GM23338 (cell line): ENCODE measurements at regions not wholly inside any gene's neighbourhood (a gene's known extent, or its start where the extent isn't known, plus 50 kb on each side); places are given as distances from the start of the nearest gene placed in this dataset.

Source experiments
- ATAC-seq: fragments of 200-7000 bp; cut with Tn5 transposase; 3 replicates; pipeline ENCODE4 v1.9.1; 2020
- DNase-seq: peaks from one replicate; pipeline ENCODE4 v3.0.0-alpha.2; 2015; ENCODE audit warnings: low spot score
- H2AFZ ChIP-seq: fragments of 200-600 bp; sonication (generic); 2 replicates; pipeline ENCODE4 v1.8.0; 2016; ENCODE audit warnings: antibody characterized with exemption, mild to moderate bottlenecking, moderate library complexity
- H3F3A ChIP-seq: fragments of 200-600 bp; sonication (generic); replicated peaks from 2 replicates; pipeline ENCODE4 v1.8.0; 2017; ENCODE audit warnings: antibody characterized with exemption, mixed run types, low read depth
- H3K27ac ChIP-seq: fragments of 200-600 bp; sonication (generic); 2 replicates; pipeline ENCODE4 v1.6.1; 2016; ENCODE audit warnings: low read depth
- H3K27me3 ChIP-seq: fragments of 200-600 bp; sonication (generic); 2 replicates; pipeline ENCODE4 v1.8.0; 2016; ENCODE audit warnings: mild to moderate bottlenecking, mixed run types, moderate library complexity; ENCODE audit not compliant: insufficient read depth
- H3K36me3 ChIP-seq: fragments of 200-600 bp; sonication (generic); 2 replicates; pipeline ENCODE4 v1.8.0; 2016; ENCODE audit warnings: mild to moderate bottlenecking; ENCODE audit not compliant: insufficient read depth
- H3K4me1 ChIP-seq: fragments of 200-600 bp; sonication (generic); 2 replicates; pipeline ENCODE4 v1.8.0; 2016; ENCODE audit warnings: mild to moderate bottlenecking, moderate library complexity; ENCODE audit not compliant: insufficient read depth
- H3K4me2 ChIP-seq: fragments of 200-600 bp; sonication (generic); 2 replicates; pipeline ENCODE4 v1.7.1; 2017; ENCODE audit warnings: mixed run types
- H3K4me3 ChIP-seq: fragments of 200-600 bp; sonication (generic); 2 replicates; pipeline ENCODE4 v1.6.1; 2016; ENCODE audit warnings: mixed run types
- H3K79me2 ChIP-seq: fragments of 200-600 bp; sonication (generic); replicated peaks from 2 replicates; pipeline ENCODE4 v1.8.0; 2017; ENCODE audit warnings: mild to moderate bottlenecking; ENCODE audit not compliant: insufficient read depth
- H3K9me2 ChIP-seq: fragments of 200-600 bp; sonication (generic); 2 replicates; pipeline ENCODE4 v1.8.0; 2017; ENCODE audit not compliant: insufficient read depth
- H4K20me1 ChIP-seq: fragments of 200-600 bp; sonication (generic); replicated peaks from 2 replicates; pipeline ENCODE4 v1.8.0; 2017; ENCODE audit warnings: mild to moderate bottlenecking; ENCODE audit not compliant: insufficient read depth
- H3K27ac Mint-ChIP-seq: 2 replicates; pipeline ENCODE4 v1.8.0; 2020; ENCODE audit warnings: inconsistent platforms, mild to moderate bottlenecking, moderate library complexity, mixed read lengths
- H3K27me3 Mint-ChIP-seq: 3 replicates; pipeline ENCODE4 v1.8.0; 2022; ENCODE audit warnings: low read depth, mild to moderate bottlenecking, moderate library complexity, mixed read lengths, inconsistent platforms; ENCODE audit not compliant: insufficient read depth, poor library complexity
- H3K36me3 Mint-ChIP-seq: 3 replicates; pipeline ENCODE4 v1.8.0; 2021; ENCODE audit warnings: low read depth, mild to moderate bottlenecking, inconsistent platforms, moderate library complexity, mixed read lengths
- H3K4me1 Mint-ChIP-seq: 3 replicates; pipeline ENCODE4 v1.8.0; 2020; ENCODE audit warnings: mild to moderate bottlenecking, inconsistent platforms, mixed read lengths
- H3K4me3 Mint-ChIP-seq: 3 replicates; pipeline ENCODE4 v1.8.0; 2021; ENCODE audit warnings: moderate library complexity, mild to moderate bottlenecking, inconsistent platforms, mixed read lengths
- H3K9me3 Mint-ChIP-seq: 3 replicates; pipeline ENCODE4 v1.8.0; 2020; ENCODE audit warnings: moderate library complexity, mild to moderate bottlenecking, inconsistent platforms, mixed read lengths
- CREB1 ChIP-seq: fragments of 250-450 bp; sonication (Bioruptor Pico); IDR thresholded peaks from 2 replicates; pipeline ENCODE4 v1.5.0; 2020; ENCODE audit warnings: low read depth, mild to moderate bottlenecking, moderate library complexity
- EZH2 ChIP-seq: fragments of 200-600 bp; sonication (generic); IDR thresholded peaks from one replicate; pipeline ENCODE4 v1.8.0; 2017; ENCODE audit warnings: antibody characterized with exemption, mild to moderate bottlenecking, low read depth; ENCODE audit not compliant: unreplicated experiment
- EZH2phosphoT487 ChIP-seq: fragments of 200-600 bp; sonication (generic); IDR thresholded peaks from one replicate; pipeline ENCODE4 v1.8.1; 2018; ENCODE audit warnings: antibody characterized with exemption; ENCODE audit not compliant: unreplicated experiment
- JUNB ChIP-seq: IDR thresholded peaks from one replicate; pipeline ENCODE4 v1.6.1; 2016; ENCODE audit warnings: antibody characterized with exemption; ENCODE audit not compliant: unreplicated experiment
- NANOG ChIP-seq: IDR thresholded peaks from 2 replicates; pipeline ENCODE4 v1.6.1; 2016; ENCODE audit warnings: antibody characterized with exemption, borderline replicate concordance
- POLR2AphosphoS5 ChIP-seq: IDR thresholded peaks from 2 replicates; pipeline ENCODE4 v1.6.1; 2016; ENCODE audit warnings: antibody characterized with exemption, low read depth
- STAT1 ChIP-seq: IDR thresholded peaks from one replicate; pipeline ENCODE4 v1.6.1; 2016; ENCODE audit warnings: antibody characterized with exemption; ENCODE audit not compliant: unreplicated experiment
- ZNF114 ChIP-seq: fragments of 250-450 bp; sonication (Bioruptor Pico); IDR thresholded peaks from 2 replicates; pipeline ENCODE4 v1.5.0; 2020; ENCODE audit warnings: mild to moderate bottlenecking, moderate library complexity
- ZNF331 ChIP-seq: fragments of 250-450 bp; sonication (Bioruptor Pico); IDR thresholded peaks from 2 replicates; pipeline ENCODE4 v1.5.0; 2020; ENCODE audit warnings: low read depth, mild to moderate bottlenecking, moderate library complexity
- TF ChIP-seq, protein P1 (sequence below), 2 experiments: fragments of 200-600 bp in 1 of 2; sonication (generic) in 1 of 2; conservative IDR thresholded peaks; 2 replicates each; pipeline versions ENCODE4 v1.5.1 to v1.6.1; 2016 to 2017; ENCODE audit warnings: antibody characterized with exemption in 2 of 2, low read depth in 2 of 2, mild to moderate bottlenecking in 2 of 2, moderate library complexity in 1 of 2
- TF ChIP-seq, protein P2 (sequence below): IDR thresholded peaks from one replicate; pipeline ENCODE4 v1.6.1; 2018; ENCODE audit warnings: antibody characterized with exemption; ENCODE audit not compliant: unreplicated experiment
- TF ChIP-seq, protein P3 (sequence below): IDR thresholded peaks from 2 replicates; pipeline ENCODE4 v1.6.1; 2016; ENCODE audit warnings: antibody characterized with exemption
- TF ChIP-seq, protein P4 (sequence below): fragments of 250-450 bp; sonication (Bioruptor Pico); IDR thresholded peaks from 2 replicates; pipeline ENCODE4 v1.5.0; 2020; ENCODE audit warnings: mild to moderate bottlenecking, moderate library complexity

DNA sequence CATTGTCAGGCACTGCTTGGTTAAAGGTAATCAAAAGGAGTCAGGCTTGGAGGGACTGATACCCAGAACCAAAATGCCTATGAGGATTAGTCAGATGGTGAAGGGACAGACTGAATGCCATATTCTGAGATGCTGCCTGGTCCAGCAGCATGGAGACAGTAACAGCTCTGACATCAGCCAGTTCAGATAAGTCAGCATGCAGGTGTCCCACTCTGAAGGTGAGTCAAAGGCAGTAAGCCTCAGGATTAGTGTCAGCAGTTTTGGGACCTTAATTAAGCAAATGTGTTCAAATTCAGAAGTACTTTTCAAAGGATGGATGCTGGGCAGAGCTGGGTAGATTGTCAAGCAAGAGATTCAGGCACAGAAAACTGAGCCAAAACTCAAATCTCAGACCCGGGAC is 198.4 kb downstream of the RPS12 start:
- DNase-seq (no peak), ATAC-seq (no peak)
- Histone ChIP-seq H2AFZ (no peak overlapping the region), H3K79me2 (no peaks in the 10 kb centered on the region), H3K27ac (no peak overlapping the region), H3K9me2 (no peaks in the 10 kb centered on the region), H3K4me3 (no peak overlapping the region), H3K4me1 (peaks cover 4% of the 10 kb centered on the region; the same call in 1 of the 2 replicates), H3K4me2 (no peak overlapping the region), H3K36me3 (no peaks in the 10 kb centered on the region), H4K20me1 (no peaks in the 10 kb centered on the region), H3F3A (no peaks in the 10 kb centered on the region), H3K27me3 (no peaks in the 10 kb centered on the region)
- TF ChIP-seq CREB1 (no peak), NANOG (no peak), ZNF331 (no peak), ZNF114 (CRISPR knock-in tag) (no peak), EZH2 (no peak), JUNB (no peak), POLR2AphosphoS5 (no peak), STAT1 (no peak), EZH2phosphoT487 (no peak)
- TF ChIP-seq, protein P1, sequence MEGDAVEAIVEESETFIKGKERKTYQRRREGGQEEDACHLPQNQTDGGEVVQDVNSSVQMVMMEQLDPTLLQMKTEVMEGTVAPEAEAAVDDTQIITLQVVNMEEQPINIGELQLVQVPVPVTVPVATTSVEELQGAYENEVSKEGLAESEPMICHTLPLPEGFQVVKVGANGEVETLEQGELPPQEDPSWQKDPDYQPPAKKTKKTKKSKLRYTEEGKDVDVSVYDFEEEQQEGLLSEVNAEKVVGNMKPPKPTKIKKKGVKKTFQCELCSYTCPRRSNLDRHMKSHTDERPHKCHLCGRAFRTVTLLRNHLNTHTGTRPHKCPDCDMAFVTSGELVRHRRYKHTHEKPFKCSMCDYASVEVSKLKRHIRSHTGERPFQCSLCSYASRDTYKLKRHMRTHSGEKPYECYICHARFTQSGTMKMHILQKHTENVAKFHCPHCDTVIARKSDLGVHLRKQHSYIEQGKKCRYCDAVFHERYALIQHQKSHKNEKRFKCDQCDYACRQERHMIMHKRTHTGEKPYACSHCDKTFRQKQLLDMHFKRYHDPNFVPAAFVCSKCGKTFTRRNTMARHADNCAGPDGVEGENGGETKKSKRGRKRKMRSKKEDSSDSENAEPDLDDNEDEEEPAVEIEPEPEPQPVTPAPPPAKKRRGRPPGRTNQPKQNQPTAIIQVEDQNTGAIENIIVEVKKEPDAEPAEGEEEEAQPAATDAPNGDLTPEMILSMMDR (conservative IDR thresholded peaks at IDR 0.05; ENCODE audit: low read depth in 2 of 2): no peak
- TF ChIP-seq, protein P2, sequence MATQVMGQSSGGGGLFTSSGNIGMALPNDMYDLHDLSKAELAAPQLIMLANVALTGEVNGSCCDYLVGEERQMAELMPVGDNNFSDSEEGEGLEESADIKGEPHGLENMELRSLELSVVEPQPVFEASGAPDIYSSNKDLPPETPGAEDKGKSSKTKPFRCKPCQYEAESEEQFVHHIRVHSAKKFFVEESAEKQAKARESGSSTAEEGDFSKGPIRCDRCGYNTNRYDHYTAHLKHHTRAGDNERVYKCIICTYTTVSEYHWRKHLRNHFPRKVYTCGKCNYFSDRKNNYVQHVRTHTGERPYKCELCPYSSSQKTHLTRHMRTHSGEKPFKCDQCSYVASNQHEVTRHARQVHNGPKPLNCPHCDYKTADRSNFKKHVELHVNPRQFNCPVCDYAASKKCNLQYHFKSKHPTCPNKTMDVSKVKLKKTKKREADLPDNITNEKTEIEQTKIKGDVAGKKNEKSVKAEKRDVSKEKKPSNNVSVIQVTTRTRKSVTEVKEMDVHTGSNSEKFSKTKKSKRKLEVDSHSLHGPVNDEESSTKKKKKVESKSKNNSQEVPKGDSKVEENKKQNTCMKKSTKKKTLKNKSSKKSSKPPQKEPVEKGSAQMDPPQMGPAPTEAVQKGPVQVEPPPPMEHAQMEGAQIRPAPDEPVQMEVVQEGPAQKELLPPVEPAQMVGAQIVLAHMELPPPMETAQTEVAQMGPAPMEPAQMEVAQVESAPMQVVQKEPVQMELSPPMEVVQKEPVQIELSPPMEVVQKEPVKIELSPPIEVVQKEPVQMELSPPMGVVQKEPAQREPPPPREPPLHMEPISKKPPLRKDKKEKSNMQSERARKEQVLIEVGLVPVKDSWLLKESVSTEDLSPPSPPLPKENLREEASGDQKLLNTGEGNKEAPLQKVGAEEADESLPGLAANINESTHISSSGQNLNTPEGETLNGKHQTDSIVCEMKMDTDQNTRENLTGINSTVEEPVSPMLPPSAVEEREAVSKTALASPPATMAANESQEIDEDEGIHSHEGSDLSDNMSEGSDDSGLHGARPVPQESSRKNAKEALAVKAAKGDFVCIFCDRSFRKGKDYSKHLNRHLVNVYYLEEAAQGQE: no peak
- TF ChIP-seq, protein P3, sequence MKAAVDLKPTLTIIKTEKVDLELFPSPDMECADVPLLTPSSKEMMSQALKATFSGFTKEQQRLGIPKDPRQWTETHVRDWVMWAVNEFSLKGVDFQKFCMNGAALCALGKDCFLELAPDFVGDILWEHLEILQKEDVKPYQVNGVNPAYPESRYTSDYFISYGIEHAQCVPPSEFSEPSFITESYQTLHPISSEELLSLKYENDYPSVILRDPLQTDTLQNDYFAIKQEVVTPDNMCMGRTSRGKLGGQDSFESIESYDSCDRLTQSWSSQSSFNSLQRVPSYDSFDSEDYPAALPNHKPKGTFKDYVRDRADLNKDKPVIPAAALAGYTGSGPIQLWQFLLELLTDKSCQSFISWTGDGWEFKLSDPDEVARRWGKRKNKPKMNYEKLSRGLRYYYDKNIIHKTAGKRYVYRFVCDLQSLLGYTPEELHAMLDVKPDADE: no peak
- TF ChIP-seq, protein P4, sequence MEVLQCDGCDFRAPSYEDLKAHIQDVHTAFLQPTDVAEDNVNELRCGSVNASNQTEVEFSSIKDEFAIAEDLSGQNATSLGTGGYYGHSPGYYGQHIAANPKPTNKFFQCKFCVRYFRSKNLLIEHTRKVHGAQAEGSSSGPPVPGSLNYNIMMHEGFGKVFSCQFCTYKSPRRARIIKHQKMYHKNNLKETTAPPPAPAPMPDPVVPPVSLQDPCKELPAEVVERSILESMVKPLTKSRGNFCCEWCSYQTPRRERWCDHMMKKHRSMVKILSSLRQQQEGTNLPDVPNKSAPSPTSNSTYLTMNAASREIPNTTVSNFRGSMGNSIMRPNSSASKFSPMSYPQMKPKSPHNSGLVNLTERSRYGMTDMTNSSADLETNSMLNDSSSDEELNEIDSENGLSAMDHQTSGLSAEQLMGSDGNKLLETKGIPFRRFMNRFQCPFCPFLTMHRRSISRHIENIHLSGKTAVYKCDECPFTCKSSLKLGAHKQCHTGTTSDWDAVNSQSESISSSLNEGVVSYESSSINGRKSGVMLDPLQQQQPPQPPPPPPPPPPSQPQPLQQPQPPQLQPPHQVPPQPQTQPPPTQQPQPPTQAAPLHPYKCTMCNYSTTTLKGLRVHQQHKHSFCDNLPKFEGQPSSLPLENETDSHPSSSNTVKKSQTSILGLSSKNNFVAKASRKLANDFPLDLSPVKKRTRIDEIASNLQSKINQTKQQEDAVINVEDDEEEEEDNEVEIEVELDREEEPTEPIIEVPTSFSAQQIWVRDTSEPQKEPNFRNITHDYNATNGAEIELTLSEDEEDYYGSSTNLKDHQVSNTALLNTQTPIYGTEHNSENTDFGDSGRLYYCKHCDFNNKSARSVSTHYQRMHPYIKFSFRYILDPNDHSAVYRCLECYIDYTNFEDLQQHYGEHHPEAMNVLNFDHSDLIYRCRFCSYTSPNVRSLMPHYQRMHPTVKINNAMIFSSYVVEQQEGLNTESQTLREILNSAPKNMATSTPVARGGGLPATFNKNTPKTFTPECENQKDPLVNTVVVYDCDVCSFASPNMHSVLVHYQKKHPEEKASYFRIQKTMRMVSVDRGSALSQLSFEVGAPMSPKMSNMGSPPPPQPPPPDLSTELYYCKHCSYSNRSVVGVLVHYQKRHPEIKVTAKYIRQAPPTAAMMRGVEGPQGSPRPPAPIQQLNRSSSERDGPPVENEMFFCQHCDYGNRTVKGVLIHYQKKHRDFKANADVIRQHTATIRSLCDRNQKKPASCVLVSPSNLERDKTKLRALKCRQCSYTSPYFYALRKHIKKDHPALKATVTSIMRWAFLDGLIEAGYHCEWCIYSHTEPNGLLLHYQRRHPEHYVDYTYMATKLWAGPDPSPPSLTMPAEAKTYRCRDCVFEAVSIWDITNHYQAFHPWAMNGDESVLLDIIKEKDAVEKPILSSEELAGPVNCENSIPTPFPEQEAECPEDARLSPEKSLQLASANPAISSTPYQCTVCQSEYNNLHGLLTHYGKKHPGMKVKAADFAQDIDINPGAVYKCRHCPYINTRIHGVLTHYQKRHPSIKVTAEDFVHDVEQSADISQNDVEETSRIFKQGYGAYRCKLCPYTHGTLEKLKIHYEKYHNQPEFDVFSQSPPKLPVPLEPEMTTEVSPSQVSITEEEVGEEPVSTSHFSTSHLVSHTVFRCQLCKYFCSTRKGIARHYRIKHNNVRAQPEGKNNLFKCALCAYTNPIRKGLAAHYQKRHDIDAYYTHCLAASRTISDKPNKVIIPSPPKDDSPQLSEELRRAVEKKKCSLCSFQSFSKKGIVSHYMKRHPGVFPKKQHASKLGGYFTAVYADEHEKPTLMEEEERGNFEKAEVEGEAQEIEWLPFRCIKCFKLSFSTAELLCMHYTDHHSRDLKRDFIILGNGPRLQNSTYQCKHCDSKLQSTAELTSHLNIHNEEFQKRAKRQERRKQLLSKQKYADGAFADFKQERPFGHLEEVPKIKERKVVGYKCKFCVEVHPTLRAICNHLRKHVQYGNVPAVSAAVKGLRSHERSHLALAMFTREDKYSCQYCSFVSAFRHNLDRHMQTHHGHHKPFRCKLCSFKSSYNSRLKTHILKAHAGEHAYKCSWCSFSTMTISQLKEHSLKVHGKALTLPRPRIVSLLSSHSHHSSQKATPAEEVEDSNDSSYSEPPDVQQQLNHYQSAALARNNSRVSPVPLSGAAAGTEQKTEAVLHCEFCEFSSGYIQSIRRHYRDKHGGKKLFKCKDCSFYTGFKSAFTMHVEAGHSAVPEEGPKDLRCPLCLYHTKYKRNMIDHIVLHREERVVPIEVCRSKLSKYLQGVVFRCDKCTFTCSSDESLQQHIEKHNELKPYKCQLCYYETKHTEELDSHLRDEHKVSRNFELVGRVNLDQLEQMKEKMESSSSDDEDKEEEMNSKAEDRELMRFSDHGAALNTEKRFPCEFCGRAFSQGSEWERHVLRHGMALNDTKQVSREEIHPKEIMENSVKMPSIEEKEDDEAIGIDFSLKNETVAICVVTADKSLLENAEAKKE (CRISPR knock-in tag): no peak
- no peaks in the 10 kb centered on the region for H3K36me3 Mint-ChIP-seq
- H3K4me3 Mint-ChIP-seq: no peak overlapping the region
- H3K27me3 Mint-ChIP-seq: no peaks in the 10 kb centered on the region
- peaks cover 5% of the 10 kb centered on the region; the same call in 1 of the 3 replicates for H3K4me1 Mint-ChIP-seq
- H3K27ac Mint-ChIP-seq: no peak overlapping the region
- H3K9me3 Mint-ChIP-seq: no peaks in the 10 kb centered on the region
